ENCODE measurements at regions not wholly inside any gene's neighbourhood (a gene's known extent, or its start where the extent isn't known, plus 50 kb on each side); places are given as distances from the start of the nearest gene placed in this dataset.

DNA sequence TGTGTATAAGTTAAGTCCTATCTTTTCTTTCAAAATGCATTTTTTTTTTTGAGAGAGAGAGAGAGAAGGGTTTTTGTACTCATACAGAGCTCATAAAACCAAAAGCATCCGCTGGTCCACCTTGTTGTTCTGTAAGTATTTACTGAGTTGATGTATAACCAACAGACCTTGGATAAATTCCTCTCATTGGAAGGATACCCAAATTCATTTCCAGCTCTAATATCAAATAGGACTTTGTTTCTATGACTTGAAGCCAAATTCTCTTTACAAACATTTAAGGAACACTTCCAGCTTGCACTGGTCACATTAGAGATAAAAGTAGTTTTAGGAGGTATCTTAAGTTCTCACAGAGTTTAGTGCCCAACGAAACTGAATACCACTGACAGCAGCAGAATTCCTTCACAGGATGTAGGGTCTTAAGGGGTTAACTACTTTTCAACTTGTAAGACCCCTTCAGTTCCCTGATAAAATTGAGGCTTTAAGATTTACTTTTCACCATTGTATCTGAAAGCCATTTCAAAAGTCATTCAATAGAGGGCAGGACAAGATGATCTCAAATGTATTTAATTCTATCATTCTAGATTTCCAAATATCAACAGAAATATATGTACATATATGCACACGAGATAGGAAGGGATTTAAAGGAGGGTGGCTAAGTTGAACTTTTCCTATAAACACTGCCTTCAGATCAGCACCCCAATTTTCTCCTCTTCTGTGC lies 1398.5 kb upstream of the CELF4 start:
- DNase-seq (ENCODE audit: low spot score), result no peak

DNA sequence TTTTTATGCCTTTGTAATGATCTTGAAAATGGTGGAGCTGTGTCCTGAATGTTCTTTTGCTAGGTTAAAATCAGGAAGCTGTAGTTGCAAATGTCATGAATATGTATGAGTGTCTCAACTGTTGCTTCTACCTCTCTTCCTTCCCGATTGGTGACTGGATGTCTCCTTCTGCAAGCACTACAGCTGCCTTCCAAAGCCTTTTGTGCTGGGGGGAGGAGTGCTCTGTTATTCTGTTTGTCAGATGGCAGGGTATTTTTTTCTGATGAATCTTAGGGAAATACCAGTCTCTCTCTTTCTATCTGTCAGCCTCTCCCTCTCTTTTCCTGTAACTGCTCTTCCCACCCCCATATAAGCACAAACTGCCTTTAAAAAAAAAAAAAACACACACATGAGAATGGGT lies 1396.3 kb upstream of the CELF4 start:
- DNase-seq (ENCODE audit: low spot score), result no peak

DNA sequence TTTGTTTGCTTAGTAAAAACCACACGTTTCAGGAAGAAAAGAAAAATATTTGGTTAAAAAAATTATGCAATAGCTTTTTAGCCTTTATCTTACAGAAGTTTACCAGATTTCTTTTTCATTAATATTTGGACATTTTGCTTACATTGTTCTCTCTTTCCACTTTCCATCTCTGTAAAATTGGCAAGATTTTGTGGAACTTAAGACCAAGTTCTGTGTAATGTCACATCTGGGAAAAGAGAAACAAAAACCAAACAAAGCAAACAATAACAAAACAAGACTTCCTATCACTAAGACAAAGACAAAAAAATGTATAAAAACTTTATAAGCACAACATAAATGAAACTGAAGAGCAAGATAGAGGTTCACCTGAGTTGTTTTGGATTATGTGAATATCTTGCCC lies 1392.1 kb upstream of the CELF4 start:
- DNase-seq (ENCODE audit: low spot score), result no peak

DNA sequence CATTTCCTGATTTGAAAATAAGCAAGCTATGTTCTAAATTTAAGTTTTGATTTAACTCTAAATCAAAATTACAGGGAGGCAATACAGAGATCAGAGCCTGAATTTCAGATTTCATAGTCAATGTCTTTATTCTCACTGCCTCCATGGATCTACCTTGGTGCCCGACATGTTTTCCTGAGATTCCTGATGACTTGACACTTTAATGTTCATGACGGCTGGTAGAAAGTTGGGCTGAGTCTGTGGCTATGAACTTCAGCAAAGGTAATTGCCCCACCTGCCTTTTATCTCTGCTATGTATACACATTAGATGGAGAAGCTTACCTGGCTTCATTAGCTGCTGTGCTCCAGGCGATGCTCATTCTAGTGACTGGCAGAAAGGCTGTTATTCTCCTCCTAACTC lies 1390.5 kb upstream of the CELF4 start:
- DNase-seq (ENCODE audit: low spot score), result no peak

DNA sequence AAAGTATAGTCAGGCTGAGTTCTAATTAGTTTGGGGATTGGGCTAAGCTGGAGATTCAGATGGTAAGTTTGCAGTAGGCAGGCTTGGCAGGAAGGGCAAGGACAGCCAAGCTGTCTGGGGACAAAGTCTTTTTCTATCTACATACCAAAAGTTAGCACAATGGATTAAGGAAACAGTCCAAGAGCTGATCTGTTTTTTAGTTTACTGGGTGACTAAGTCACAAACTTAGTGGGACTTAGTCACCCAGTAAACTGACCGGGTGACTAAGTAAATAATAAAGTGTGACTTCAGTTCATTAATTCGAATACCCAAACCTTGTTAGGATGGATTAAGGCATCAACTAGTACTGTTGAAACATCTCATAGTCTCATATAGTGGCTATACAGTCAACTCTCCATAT lies 1386.0 kb upstream of the CELF4 start:
- no peak for DNase-seq (ENCODE audit: low spot score)

DNA sequence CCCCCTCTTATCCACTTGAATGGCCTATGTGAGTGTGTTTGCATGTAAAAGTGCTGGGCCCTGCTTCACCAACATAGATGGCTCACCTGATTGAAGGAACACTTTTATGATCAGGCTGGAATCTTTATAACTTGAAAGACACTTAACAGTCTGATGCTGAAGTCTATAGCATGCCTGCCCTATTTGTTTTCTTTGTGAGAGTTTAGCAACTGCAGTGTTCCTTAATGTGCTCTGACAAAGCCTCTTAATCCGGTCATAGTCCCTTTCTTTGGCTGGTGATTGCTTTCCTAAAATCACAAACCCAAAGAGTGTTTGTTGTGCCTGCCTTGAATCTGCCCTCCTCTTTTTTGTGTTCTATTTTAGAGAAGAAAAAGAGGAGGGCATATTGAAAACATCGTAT lies 1382.8 kb upstream of the CELF4 start:
- no peak for DNase-seq (ENCODE audit: low spot score)

DNA sequence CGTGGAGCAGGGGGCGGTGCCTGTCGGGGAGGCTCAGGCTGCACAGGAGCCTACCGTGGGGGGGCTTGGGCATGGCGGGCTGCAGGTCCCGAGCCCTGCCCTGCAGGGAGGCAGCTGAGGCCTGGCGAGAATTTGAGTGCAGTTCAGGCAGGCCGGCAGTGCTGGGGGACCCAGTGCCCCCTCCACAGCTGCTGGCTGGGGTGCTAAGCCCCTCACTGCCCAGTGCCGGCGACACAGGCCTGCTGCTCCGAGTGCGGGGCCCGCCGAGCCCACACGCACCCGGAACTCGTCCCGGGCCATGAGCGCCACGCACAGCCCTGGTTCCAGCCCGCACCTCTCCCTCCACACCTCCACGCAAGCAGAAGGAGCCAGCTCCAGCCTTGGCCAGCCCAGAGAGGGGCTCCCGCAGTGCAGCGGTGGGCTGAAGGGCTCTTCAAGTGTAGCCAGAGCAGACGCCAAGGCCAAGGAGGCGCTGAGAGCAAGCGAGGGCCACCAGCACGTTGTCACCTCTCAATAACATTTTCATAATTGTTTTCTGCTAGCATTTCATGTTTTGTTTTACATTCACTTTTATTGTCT lies 1378.9 kb upstream of the CELF4 start:
- DNase-seq (ENCODE audit: low spot score), result no peak

DNA sequence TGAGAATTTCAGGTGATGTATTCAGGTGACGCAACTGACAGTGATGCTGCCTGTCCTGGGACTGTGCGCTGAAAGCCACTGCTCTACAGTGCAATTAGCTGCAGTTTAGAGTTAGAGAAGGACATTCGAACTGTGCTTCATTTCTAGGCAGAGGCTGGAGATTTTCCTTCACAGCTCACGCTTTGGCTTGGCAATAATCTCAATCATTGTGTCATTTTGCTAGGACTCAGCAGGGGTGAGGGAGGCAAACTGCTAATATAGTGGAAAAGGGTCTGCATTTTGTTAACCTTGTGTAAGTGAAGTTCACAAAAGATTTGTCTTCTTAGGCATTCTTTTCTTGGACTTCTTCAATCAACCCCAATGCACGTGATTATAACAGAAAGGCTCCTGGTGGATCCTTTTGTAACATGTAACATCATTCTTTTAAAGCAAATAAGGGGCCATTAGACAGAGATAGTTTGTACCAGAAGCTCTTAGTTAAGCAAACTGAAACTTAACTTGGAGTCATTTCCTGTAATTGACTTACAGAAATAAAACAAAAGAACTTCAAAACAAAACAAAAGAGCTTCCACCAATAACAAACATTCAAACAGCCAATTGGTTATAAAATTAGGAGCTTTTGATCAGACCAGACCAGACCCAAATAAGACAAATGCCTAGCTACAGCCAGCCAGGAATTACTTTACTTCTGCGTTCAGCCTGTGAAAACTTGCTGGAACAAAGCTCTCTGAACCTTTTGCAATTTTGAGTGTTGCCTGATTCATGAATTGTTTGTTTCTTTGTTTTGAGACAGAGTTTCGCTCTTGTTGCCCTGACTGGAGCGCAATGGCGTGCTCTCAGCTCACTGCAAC lies 1376.3 kb upstream of the CELF4 start:
- DNase-seq (ENCODE audit: low spot score), result no peak

DNA sequence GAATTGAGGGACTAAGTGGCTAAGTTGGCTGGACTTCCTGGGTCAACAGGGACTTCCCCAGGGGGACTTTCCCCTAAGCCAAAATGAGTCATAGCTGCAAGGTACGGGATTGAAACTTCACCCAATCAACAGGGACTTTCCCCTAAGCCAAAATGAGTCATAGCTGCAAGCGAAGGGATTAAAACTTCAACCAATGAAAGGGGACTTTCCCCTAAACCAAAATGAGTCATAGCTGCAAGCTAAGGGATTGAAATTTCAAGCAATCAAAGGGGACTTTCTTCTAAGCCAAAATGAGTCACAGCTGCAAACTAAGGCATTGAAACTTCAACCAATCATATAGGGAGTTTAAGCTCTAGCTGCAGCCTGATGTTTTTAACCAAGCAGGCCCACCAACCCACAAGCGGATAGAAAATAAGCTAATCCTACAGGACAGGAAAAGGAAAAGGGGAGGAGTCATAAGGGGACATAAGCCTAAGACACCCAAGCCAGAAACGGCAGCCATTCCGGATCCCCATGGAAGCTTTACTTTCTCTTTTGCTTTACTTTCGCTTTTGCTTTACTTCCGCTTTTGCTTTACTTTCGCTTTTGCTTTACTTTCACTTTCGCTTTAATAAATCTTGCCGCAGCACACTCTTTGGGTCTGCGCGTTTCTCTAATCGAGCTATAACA lies 1375.4 kb upstream of the CELF4 start:
- no peak for DNase-seq (ENCODE audit: low spot score)

DNA sequence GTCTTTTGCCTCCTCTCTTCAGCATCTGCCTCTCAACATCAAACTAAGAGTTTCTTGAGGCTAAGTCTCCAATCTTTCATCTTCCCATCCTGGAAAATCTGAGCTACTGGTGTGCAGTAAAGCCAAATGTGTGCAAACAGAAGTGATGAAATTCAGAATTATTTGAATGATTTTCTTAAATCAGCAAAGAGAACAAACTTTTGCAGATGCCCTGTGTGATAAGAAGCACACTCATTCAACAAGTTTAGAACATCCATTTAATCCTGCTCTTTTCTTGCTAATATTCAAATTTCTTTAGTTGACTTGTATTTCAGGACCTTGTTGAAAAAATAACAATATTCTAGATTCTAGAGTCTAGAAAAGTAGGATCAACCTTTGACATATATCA lies 1374.9 kb upstream of the CELF4 start:
- no peak for DNase-seq (ENCODE audit: low spot score)

DNA sequence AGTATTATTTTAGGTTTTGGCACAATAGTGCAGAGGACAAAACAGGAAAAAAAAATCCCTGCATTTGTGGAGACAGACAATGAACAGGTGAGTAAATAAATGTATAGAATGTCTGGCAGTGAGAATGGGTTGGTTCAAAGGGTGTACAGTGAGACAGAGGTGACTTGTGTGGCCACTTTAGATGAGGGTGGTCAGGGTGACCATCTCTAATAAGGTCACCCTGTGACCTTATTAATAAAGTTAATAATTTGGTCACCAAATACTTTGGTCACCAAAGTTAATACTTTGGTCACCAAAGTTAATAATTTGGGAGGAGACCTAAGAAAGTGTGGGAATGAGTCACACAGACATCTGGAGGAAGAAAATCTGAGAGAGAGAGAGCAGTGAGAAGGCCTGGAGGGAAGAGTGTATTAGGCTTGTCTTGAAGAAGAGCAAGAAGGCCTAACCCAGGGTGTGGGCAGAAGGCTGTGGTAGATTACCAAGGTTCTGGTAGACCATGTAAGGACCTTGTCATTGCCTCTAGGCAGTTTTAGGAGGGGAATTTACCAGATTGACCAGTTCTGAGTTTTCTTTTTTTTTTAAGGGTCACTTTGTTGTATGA lies 1368.4 kb upstream of the CELF4 start:
- no peak for DNase-seq (ENCODE audit: low spot score)

DNA sequence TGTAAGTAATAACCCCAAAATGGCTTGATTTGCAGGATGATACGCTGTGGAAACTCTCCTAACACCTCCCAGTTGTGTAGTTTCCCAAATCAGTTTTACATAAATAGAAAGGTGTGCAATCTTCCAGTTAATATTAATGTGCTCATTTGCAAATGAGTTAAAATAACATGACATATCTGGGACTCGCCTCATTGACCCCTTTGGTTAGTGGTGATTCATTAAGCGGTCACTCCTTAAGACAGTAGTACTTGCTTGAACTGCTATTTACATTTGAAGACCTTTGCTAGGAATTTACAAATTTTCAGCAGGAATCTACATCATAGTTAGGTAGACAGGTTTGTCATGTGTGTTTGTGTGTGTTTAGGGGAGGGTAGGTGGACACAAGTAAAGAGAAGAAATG lies 1367.7 kb upstream of the CELF4 start:
- DNase-seq (ENCODE audit: low spot score), result no peak

DNA sequence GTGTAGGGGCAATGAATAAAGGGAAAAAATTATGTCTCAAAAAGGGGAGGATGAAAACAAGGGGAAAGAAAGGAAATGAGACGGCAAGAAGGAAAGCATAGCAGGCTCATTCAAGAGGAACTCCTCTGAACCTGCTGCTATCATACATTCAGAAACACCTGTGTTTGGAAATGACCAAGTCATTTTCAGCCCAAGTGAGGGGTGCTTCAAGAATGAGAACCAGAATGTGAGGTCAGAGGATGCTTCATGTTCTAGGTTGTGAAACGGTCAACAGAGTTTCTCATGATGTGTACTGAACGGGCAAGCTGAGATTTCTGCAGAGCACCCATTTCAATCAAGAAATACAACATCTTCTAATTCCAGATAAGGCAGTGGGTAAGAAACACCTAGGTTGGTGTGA lies 1367.2 kb upstream of the CELF4 start:
- no peak for DNase-seq (ENCODE audit: low spot score)

DNA sequence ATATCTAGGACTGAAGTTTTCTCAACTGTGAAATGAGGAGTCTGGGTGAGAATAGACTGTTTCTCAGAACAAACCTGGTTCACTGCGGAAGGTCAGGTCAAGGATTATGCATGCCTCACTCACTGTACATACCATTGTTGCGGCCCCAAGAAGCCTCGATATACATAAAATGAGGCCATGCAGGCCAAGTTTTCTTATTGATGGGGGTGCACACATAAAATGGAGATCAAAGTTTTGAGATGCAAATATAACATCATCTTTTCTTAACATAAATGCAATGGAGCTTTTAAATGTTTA lies 1366.1 kb upstream of the CELF4 start:
- DNase-seq (ENCODE audit: low spot score), result no peak

DNA sequence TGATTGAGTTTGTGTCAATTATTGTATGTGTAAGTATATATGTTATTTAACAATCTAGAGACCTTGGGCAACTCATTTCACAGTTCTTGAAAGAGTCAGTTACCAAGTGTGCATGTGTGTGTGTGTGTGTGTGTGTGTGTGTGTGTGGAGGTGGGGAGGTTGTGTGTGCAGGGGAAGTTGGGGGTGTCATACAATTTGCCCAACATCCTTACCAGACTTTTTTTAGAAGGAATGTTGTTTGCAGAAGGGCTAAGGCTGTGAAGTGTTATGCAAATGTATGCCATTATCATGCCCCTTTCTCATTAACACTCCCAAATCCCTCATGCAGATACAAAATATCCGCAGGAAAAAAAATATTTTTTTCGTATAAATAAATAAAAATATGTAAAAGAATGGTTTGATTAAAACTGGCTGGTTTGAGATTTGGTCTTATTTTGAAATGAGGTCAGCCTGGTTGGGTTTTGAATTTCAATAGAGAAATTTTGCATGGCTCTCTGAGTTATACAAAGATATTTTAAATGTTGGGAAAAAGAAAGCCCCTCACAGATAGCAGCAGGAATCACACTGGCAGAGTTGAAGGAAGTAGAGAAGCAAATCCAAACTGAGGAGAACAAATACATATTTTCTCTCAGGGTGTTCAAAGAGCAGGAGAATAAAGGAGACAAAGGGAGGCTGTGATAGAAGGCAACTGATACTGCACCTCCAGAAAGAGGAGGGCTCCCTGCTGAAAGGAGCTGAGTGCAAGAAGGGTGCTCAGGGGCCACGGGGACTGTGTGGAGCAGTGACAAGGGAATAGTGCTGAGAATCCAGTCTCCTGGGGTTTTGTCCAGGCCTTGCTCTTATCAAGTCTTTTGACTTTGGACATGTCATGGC lies 1365.5 kb upstream of the CELF4 start:
- no peak for DNase-seq (ENCODE audit: low spot score)

DNA sequence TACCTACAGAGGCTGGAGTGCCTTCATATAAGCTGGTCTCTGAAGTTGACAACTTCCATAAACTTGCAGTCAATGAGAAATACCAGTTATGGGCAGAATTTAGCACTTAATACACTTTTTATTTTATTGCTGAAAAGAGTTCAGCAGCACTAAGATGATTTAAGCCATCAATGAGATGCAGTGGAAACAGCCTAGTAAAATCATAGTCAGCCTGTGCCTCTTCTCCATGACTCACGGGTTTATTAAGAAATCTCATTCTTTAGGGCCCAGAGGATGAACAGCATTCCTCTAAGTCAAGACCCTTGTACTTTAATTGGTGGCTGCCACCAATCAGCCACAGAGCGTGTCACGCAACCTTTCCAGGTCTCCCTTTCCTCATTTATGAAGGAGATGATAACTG lies 1357.9 kb upstream of the CELF4 start:
- DNase-seq (ENCODE audit: low spot score), result no peak

DNA sequence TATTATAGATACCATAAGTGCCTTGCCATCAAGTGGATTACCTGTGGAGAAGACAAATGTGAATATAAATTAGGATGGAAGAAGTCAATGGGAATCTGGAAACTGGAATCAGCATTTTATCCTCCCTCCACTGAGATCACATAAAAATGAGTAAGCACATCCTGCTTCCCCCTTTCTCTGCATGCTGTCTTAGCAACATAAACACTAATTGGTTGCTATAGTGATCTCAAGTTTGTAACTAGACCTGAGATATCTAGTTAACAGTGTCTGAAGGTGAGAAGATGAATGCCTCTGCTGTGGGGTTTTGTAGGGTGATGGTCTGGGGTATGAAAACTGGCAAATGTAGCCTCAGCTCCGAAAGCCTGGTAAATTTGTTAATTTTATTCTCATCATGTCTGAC lies 1357.5 kb upstream of the CELF4 start:
- no peak for DNase-seq (ENCODE audit: low spot score)

DNA sequence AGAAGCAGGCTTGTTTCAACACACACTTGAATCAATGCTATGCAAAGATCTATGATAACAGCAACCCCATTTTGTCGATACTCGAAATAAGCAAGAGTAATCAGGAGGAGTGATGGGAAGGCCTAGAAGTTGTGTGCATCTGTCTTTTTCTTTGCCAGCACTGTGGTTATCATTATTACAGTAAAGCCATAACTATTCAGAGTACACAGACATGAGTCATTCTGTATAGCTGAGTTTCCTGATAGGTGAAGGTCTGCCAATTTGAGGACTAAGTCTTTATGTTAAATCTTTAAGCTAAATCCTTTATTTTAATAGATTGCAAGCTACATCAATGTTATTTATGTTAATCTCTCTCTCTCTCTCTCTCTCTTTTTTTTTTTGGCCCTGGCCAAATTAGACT lies 1344.4 kb upstream of the CELF4 start:
- DNase-seq (ENCODE audit: low spot score), result no peak

DNA sequence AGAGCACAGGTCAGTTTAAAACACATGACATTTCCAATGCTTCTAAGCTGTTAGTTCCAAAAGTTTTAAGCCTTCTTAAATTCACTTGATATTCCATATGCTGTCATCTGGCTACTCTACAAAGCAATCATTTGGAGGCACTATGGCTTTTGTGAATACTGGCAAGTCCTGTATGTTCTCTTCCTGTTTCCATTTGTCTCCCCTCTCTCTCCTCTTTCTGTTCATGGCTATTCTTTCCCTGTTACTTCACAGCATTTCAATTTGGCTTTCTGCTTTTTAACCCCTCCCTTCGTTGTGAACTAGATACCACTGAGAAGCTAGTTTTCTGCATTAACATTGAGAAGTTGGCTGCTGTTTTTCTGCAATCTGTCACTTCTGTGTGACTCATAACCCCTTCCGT lies 1337.2 kb upstream of the CELF4 start:
- no peak for DNase-seq (ENCODE audit: low spot score)

DNA sequence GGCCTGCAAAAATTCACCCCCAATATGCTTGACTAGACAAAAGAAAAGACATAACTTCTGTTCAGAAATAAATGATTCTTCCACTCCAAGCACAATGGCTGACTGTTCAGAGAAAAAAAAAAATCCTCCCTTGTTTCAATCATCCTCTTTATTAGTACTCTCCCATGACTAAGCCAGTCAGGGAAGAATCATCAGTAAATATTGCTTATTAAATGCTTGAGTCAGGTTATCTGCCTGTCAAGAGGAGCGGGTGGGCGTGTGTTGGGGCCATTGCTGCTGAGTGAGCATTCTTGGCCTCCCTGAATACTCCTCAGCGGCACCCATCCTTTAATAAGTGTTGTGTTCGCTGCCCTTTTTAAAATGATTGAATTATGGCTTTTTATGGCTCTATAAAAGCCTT lies 1334.8 kb upstream of the CELF4 start:
- DNase-seq (ENCODE audit: low spot score), result no peak

DNA sequence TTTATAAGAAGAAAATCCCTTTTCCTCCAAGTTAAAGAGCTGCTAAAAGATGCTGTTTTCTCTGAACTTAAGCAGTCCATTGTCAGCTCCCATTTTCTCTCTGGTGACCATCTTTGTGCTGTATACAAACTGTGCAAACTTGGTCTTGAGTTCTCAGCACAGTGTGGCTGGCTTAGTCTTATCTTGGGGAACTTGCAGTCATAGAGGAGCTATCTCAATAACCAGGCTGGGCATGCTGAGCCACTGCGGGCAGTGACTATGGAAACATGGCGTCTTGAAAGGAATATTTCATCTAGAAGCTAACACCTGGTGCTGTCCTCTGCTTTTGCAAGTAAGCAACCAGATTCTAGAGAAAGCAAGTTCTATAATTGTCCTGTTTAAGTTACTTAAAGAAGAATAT lies 1334.4 kb upstream of the CELF4 start:
- no peak for DNase-seq (ENCODE audit: low spot score)
